HG02943 (cell line): ENCODE measurements at regions not wholly inside any gene's neighbourhood (a gene's known extent, or its start where the extent isn't known, plus 50 kb on each side); places are given as distances from the start of the nearest gene placed in this dataset.
"Not testable (repeated sequence)": the region's sequence is repeated elsewhere in the genome, so short reads cannot be mapped to it uniquely, and the experiment has no call there.

ENCODE experiments used
- ATAC-seq: cut with Tn5 transposase; IDR thresholded peaks from one replicate; pipeline ENCODE4 v1.9.1; 2021; ENCODE audit warnings: mild to moderate bottlenecking, low read depth, moderate library complexity; ENCODE audit not compliant: unreplicated experiment

- no peak for ATAC-seq
These were observed 56.7 kb upstream of the LRFN5 start for GRCh38 chr14:41549821-41550607.

- no peak for ATAC-seq
These were observed 57.4 kb upstream of the LRFN5 start for GRCh38 chr14:41549282-41549681.

- no peak for ATAC-seq
These were observed 58.0 kb upstream of the LRFN5 start for GRCh38 chr14:41548666-41549065.

- no peak for ATAC-seq
These were observed 65.3 kb upstream of the LRFN5 start for GRCh38 chr14:41541333-41541732.

- no peak for ATAC-seq
These were observed 74.4 kb upstream of the LRFN5 start for GRCh38 chr14:41532255-41532654.

GRCh38 chr14:41521891-41522290 is 84.8 kb upstream of the LRFN5 start:
- no peak for ATAC-seq

- not testable (repeated sequence) for ATAC-seq
These were observed 88.6 kb upstream of the LRFN5 start for GRCh38 chr14:41518030-41518429.

- no peak for ATAC-seq
These were observed 100.1 kb upstream of the LRFN5 start for GRCh38 chr14:41506552-41506951.

GRCh38 chr14:41505491-41505890 is 101.2 kb upstream of the LRFN5 start:
- ATAC-seq = no peak

GRCh38 chr14:41498959-41499358 is 107.7 kb upstream of the LRFN5 start:
- ATAC-seq = no peak

GRCh38 chr14:41490323-41490722 is 116.4 kb upstream of the LRFN5 start:
- no peak for ATAC-seq

- no peak for ATAC-seq
These were observed 117.2 kb upstream of the LRFN5 start for GRCh38 chr14:41489315-41489972.

- no peak for ATAC-seq
These were observed 118.3 kb upstream of the LRFN5 start for GRCh38 chr14:41488401-41488800.

GRCh38 chr14:41482861-41483260 is 123.8 kb upstream of the LRFN5 start:
- no peak for ATAC-seq

GRCh38 chr14:41476526-41476925 is 130.2 kb upstream of the LRFN5 start:
- ATAC-seq = no peak

GRCh38 chr14:41461380-41461779 is 145.3 kb upstream of the LRFN5 start:
- ATAC-seq = no peak

- ATAC-seq = no peak
These were observed 149.3 kb upstream of the LRFN5 start for GRCh38 chr14:41457393-41457792.

- ATAC-seq = no peak
These were observed 157.6 kb upstream of the LRFN5 start for GRCh38 chr14:41449066-41449465.

GRCh38 chr14:41446008-41446407 is 160.7 kb upstream of the LRFN5 start:
- no peak for ATAC-seq

- ATAC-seq = no peak
These were observed 183.2 kb upstream of the LRFN5 start for GRCh38 chr14:41423503-41423902.

GRCh38 chr14:41421308-41421707 is 185.4 kb upstream of the LRFN5 start:
- not testable (repeated sequence) for ATAC-seq

GRCh38 chr14:41419709-41420108 is 187.0 kb upstream of the LRFN5 start:
- no peak for ATAC-seq
